ENCODE measurements at regions not wholly inside any gene's neighbourhood (a gene's known extent, or its start where the extent isn't known, plus 50 kb on each side); places are given as distances from the start of the nearest gene placed in this dataset.

DNA sequence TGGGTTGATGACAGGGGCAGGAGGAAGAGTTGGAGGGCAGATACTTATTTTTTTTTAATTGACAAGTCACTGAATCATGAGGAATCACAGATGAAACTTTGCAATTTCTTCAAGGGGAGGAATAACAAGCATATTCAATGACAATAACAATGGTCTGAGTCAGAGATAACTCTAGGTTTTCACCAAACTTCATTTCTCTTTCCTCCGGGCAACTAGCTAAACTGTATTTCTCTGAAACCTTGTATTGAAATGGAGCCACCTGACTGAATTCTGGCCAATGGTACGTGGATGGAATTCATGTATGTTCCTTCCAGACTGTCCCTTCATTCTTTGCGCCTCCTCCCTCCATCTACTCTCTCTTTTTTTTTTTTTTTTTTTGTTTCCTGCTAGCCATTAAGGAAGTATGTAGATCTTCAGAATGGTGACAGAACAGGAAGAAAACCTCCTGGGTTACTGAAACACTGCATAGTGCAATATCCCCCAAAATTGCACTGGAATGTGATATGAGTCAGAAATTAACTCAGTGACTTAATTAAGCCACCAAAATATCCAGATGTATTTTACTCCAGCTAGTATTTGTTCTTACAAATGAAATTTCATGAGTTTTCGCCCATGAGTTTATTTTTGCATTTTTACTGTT, 495.4 kb downstream of the OTOL1 start:
- TF ChIP-seq, protein P1, sequence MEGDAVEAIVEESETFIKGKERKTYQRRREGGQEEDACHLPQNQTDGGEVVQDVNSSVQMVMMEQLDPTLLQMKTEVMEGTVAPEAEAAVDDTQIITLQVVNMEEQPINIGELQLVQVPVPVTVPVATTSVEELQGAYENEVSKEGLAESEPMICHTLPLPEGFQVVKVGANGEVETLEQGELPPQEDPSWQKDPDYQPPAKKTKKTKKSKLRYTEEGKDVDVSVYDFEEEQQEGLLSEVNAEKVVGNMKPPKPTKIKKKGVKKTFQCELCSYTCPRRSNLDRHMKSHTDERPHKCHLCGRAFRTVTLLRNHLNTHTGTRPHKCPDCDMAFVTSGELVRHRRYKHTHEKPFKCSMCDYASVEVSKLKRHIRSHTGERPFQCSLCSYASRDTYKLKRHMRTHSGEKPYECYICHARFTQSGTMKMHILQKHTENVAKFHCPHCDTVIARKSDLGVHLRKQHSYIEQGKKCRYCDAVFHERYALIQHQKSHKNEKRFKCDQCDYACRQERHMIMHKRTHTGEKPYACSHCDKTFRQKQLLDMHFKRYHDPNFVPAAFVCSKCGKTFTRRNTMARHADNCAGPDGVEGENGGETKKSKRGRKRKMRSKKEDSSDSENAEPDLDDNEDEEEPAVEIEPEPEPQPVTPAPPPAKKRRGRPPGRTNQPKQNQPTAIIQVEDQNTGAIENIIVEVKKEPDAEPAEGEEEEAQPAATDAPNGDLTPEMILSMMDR (IDR thresholded peaks at IDR 0.05; ENCODE audit: borderline replicate concordance, control extremely low read depth, extremely low read depth, insufficient read depth, missing control alignments) = no peak
- in situ Hi-C loops (cut with MboI; ENCODE audit: low sequenced_read_pairs, unreplicated experiment) = no loop called here
- no peak for DNase-seq (ENCODE audit: low spot score)

DNA sequence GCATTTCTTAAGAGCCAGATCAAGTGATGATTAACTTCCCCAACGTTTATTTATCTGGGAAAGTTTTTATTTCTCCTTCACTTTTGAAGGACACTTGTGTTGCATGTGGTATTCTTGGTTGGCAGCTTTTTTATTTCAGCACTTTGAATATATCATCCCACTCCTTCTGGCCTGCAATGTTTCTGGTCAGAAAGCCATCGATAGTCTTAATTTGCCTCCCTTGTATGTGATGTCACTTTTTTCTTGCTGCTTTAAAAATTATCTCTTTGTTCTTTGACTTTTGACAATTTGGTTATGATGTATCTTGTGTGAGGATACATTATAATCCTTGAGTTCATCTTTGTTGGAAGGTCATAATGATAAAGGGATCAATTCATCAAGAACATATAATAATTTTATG, 503.2 kb downstream of the OTOL1 start:
- TF ChIP-seq, protein P1 (IDR thresholded peaks at IDR 0.05; ENCODE audit: borderline replicate concordance, control extremely low read depth, extremely low read depth, insufficient read depth, missing control alignments) = no peak
- DNase-seq (ENCODE audit: low spot score) = no peak
- in situ Hi-C loops (cut with MboI; ENCODE audit: low sequenced_read_pairs, unreplicated experiment) = no loop called here

DNA sequence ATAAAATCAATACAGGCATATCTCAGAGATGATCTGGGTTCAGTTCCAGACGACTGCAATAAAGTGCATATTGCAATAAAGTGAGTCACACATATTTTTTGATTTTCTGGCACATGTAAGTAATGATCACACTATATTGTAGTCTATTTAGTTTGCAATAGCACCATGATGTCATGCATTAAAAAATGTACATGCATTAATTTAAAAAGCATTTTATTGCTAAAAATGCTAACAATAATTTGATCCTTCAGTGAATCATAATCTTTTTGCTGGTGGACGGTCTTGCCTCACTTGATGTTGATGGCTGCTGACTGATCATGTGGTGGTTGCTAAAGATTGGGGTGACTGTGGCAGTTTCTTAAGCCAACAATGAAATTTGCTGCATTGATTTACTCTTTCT, 511.1 kb downstream of the OTOL1 start:
- in situ Hi-C loops (cut with MboI; ENCODE audit: low sequenced_read_pairs, unreplicated experiment) = no loop called here
- DNase-seq (ENCODE audit: low spot score) = no peak
- TF ChIP-seq, protein P1 (IDR thresholded peaks at IDR 0.05; ENCODE audit: borderline replicate concordance, control extremely low read depth, extremely low read depth, insufficient read depth, missing control alignments) = no peak

DNA sequence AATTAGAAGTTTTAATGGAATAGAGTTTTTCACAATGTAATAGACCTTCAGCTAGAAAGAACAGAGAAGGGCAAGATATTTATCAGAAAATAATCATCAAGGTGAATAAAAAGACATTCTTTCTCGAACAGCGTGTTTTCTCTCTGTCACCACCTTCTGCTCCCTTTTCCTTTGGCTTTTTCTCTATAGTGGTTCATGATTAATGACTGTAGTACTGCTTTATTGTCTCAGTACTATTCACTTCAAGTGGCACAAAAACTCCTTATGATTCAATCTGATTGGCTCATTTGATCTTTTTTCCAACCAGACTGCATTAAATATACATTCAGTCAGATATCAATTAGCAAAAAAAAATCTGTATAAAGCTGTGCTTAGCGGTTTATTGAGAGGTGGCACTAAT, 516.0 kb downstream of the OTOL1 start:
- DNase-seq (ENCODE audit: low spot score) = no peak
- in situ Hi-C loops (cut with MboI; ENCODE audit: low sequenced_read_pairs, unreplicated experiment) = no loop called here
- TF ChIP-seq, protein P1 (IDR thresholded peaks at IDR 0.05; ENCODE audit: borderline replicate concordance, control extremely low read depth, extremely low read depth, insufficient read depth, missing control alignments) = no peak

DNA sequence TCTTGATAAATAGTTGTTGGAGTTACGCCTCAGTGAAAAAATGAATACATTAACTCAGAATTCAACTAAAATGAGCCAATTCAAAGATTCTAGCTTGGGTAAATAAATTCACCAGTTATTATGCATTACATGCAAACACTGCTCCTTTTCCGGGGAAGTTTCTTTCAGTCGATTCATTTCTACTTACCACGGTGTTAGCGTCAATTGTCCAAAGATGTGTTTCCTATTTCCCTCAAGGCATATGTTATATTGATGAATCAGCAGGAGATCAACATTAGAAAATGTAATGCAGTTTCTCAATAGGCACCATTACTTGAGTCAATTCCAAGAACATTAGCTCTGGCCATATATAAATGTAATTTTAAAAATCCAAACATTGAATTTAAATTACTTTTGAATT, 517.7 kb downstream of the OTOL1 start:
- TF ChIP-seq, protein P1 (IDR thresholded peaks at IDR 0.05; ENCODE audit: borderline replicate concordance, control extremely low read depth, extremely low read depth, insufficient read depth, missing control alignments) = no peak
- DNase-seq (ENCODE audit: low spot score) = no peak
- in situ Hi-C loops (cut with MboI; ENCODE audit: low sequenced_read_pairs, unreplicated experiment) = no loop called here

DNA sequence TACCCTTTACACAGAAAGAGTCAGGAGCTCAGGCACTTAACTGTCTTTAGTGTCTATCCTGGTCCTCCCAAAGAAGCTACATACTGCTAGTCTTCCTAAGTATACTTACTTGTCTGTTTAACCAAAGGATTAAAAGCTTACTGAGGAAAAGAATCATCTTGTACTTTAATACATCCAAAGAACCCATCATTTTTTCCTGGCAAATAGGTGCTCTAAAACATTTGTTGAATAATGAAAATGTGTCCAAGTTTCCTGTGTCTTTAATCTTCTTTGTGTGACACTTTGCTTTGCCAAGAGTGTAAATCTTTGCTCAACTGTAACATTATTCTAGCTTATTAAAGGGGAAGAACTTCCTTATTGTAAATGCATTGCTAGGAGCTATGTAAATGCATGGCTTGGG, 519.2 kb downstream of the OTOL1 start:
- in situ Hi-C loops (cut with MboI; ENCODE audit: low sequenced_read_pairs, unreplicated experiment) = no loop called here
- TF ChIP-seq, protein P1 (IDR thresholded peaks at IDR 0.05; ENCODE audit: borderline replicate concordance, control extremely low read depth, extremely low read depth, insufficient read depth, missing control alignments) = no peak
- no peak for DNase-seq (ENCODE audit: low spot score)

Measured in GM13976 (cell line).